ENCODE measurements at regions not wholly inside any gene's neighbourhood (a gene's known extent, or its start where the extent isn't known, plus 50 kb on each side); places are given as distances from the start of the nearest gene placed in this dataset.
A peak's percentile ranks its signal among the peaks of the same experiment; 100 is the strongest.

- DNase-seq = no peak
- Histone ChIP-seq H3K36me3 (replicated peaks; ENCODE audit: control insufficient read depth, insufficient read depth, low read length) (no peaks in the 10 kb centered on the region), H3K27me3 (ENCODE audit: control insufficient read depth, insufficient read depth, low read length) (no peaks in the 10 kb centered on the region), H3K4me3 (ENCODE audit: insufficient read depth, low read depth, low read length) (no peak overlapping the region)
Observed at GRCh38 chr7:21106296-21106732, 319.6 kb upstream of the SP8 start.

GRCh38 chr7:21107101-21107500 is 320.4 kb upstream of the SP8 start:
- no peaks in the 10 kb centered on the region for H3K27me3 ChIP-seq (ENCODE audit: control insufficient read depth, insufficient read depth, low read length)

GRCh38 chr7:21108182-21108581 is 319.7 kb upstream of the SP4 start:
- no peak for DNase-seq
- H3K4me3 ChIP-seq (ENCODE audit: insufficient read depth, low read depth, low read length) = no peak overlapping the region
- no peaks in the 10 kb centered on the region for H3K27me3 ChIP-seq (ENCODE audit: control insufficient read depth, insufficient read depth, low read length)
- H3K36me3 ChIP-seq (replicated peaks; ENCODE audit: control insufficient read depth, insufficient read depth, low read length) = no peaks in the 10 kb centered on the region

More at GRCh38 chr7:21107101-21107500, 320.4 kb upstream of the SP8 start:
- no peaks in the 10 kb centered on the region for H3K36me3 ChIP-seq (replicated peaks; ENCODE audit: control insufficient read depth, insufficient read depth, low read length)
- DNase-seq = no peak
- H3K4me3 ChIP-seq (ENCODE audit: insufficient read depth, low read depth, low read length) = no peak overlapping the region

- no peak for DNase-seq
- Histone ChIP-seq H3K27me3 (ENCODE audit: control insufficient read depth, insufficient read depth, low read length) (no peaks in the 10 kb centered on the region; the same call in 1 of the 2 replicates), H3K4me3 (ENCODE audit: insufficient read depth, low read depth, low read length) (no peak overlapping the region), H3K36me3 (replicated peaks; ENCODE audit: control insufficient read depth, insufficient read depth, low read length) (no peaks in the 10 kb centered on the region)
Observed at GRCh38 chr7:21113609-21114415, 314.1 kb upstream of the SP4 start.

- DNase-seq = no peak
- Histone ChIP-seq H3K36me3 (replicated peaks; ENCODE audit: control insufficient read depth, insufficient read depth, low read length) (no peaks in the 10 kb centered on the region), H3K27me3 (ENCODE audit: control insufficient read depth, insufficient read depth, low read length) (no peaks in the 10 kb centered on the region), H3K4me3 (ENCODE audit: insufficient read depth, low read depth, low read length) (no peak overlapping the region)
Observed at GRCh38 chr7:21123586-21123985, 304.3 kb upstream of the SP4 start.

- H3K4me3 ChIP-seq (ENCODE audit: insufficient read depth, low read depth, low read length) = no peak overlapping the region
- peak; percentile 13 for DNase-seq
- no peaks in the 10 kb centered on the region for H3K36me3 ChIP-seq (replicated peaks; ENCODE audit: control insufficient read depth, insufficient read depth, low read length)
- no peaks in the 10 kb centered on the region for H3K27me3 ChIP-seq (ENCODE audit: control insufficient read depth, insufficient read depth, low read length)
Observed at GRCh38 chr7:21125297-21125696, 302.6 kb upstream of the SP4 start.

- no peak for DNase-seq
- Histone ChIP-seq H3K27me3 (ENCODE audit: control insufficient read depth, insufficient read depth, low read length) (no peaks in the 10 kb centered on the region), H3K36me3 (replicated peaks; ENCODE audit: control insufficient read depth, insufficient read depth, low read length) (no peaks in the 10 kb centered on the region), H3K4me3 (ENCODE audit: insufficient read depth, low read depth, low read length) (no peak overlapping the region)
Observed at GRCh38 chr7:21128062-21128817, 299.6 kb upstream of the SP4 start.

- Histone ChIP-seq H3K36me3 (replicated peaks; ENCODE audit: control insufficient read depth, insufficient read depth, low read length) (no peaks in the 10 kb centered on the region), H3K4me3 (ENCODE audit: insufficient read depth, low read depth, low read length) (no peak overlapping the region), H3K27me3 (ENCODE audit: control insufficient read depth, insufficient read depth, low read length) (no peaks in the 10 kb centered on the region)
- DNase-seq = no peak
Observed at GRCh38 chr7:21131897-21132296, 296.0 kb upstream of the SP4 start.

- no peaks in the 10 kb centered on the region for H3K27me3 ChIP-seq (ENCODE audit: control insufficient read depth, insufficient read depth, low read length)
- H3K36me3 ChIP-seq (replicated peaks; ENCODE audit: control insufficient read depth, insufficient read depth, low read length) = no peaks in the 10 kb centered on the region
- H3K4me3 ChIP-seq (ENCODE audit: insufficient read depth, low read depth, low read length) = no peak overlapping the region
- DNase-seq = no peak
Observed at GRCh38 chr7:21134631-21135030, 293.3 kb upstream of the SP4 start.

GRCh38 chr7:21135437-21135836 is 292.4 kb upstream of the SP4 start:
- H3K27me3 ChIP-seq (ENCODE audit: control insufficient read depth, insufficient read depth, low read length) = no peaks in the 10 kb centered on the region
- H3K36me3 ChIP-seq (replicated peaks; ENCODE audit: control insufficient read depth, insufficient read depth, low read length) = no peaks in the 10 kb centered on the region
- no peak overlapping the region for H3K4me3 ChIP-seq (ENCODE audit: insufficient read depth, low read depth, low read length)
- DNase-seq = no peak

- no peak for DNase-seq
- no peak overlapping the region for H3K4me3 ChIP-seq (ENCODE audit: insufficient read depth, low read depth, low read length)
- no peaks in the 10 kb centered on the region for H3K36me3 ChIP-seq (replicated peaks; ENCODE audit: control insufficient read depth, insufficient read depth, low read length)
- H3K27me3 ChIP-seq (ENCODE audit: control insufficient read depth, insufficient read depth, low read length) = no peaks in the 10 kb centered on the region
Observed at GRCh38 chr7:21137640-21138039, 290.2 kb upstream of the SP4 start.

- DNase-seq = no peak
- H3K27me3 ChIP-seq (ENCODE audit: control insufficient read depth, insufficient read depth, low read length) = no peaks in the 10 kb centered on the region; the same call in 1 of the 2 replicates
- no peaks in the 10 kb centered on the region for H3K36me3 ChIP-seq (replicated peaks; ENCODE audit: control insufficient read depth, insufficient read depth, low read length)
- H3K4me3 ChIP-seq (ENCODE audit: insufficient read depth, low read depth, low read length) = no peak overlapping the region
Observed at GRCh38 chr7:21140622-21141021, 287.3 kb upstream of the SP4 start.

GRCh38 chr7:21141476-21141875 is 286.4 kb upstream of the SP4 start:
- Histone ChIP-seq H3K4me3 (ENCODE audit: insufficient read depth, low read depth, low read length) (no peak overlapping the region), H3K36me3 (replicated peaks; ENCODE audit: control insufficient read depth, insufficient read depth, low read length) (no peaks in the 10 kb centered on the region), H3K27me3 (ENCODE audit: control insufficient read depth, insufficient read depth, low read length) (no peaks in the 10 kb centered on the region; the same call in 1 of the 2 replicates)
- DNase-seq = no peak

- H3K36me3 ChIP-seq (replicated peaks; ENCODE audit: control insufficient read depth, insufficient read depth, low read length) = no peaks in the 10 kb centered on the region
- H3K27me3 ChIP-seq (ENCODE audit: control insufficient read depth, insufficient read depth, low read length) = no peaks in the 10 kb centered on the region; the same call in 1 of the 2 replicates
- no peak for DNase-seq
- H3K4me3 ChIP-seq (ENCODE audit: insufficient read depth, low read depth, low read length) = no peak overlapping the region
Observed at GRCh38 chr7:21142081-21142480, 285.8 kb upstream of the SP4 start.
